ENCODE measurements at regions not wholly inside any gene's neighbourhood (a gene's known extent, or its start where the extent isn't known, plus 50 kb on each side); places are given as distances from the start of the nearest gene placed in this dataset.

DNA sequence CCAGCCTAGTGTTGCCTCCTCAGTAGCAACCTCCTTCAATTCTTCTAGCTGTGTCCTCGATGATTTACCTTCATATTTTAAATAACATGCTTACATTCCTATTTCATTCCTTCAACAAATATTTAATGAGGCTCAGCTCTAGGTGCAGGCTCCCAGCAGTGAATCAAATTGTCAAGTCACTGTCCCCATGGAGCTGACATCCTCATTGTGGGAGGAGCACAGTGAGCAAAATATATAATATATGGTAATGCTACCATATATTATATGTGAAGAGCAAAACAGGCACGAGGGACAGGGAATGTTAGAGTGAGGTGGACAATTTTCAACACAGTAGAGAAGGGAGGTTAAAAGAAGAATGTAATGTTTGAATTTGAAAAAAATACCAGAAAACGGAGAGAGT lies 869.1 kb downstream of the SLC4A3 start:
- intact Hi-C loops (cut with DNase I, micrococcal nuclease): no loop called here
- peaks cover 2% of the 10 kb centered on the region for H3K27me3 Mint-ChIP-seq
- POLR2A ChIA-PET: no interaction called here
- H3K4me3 Mint-ChIP-seq: no peak overlapping the region
- no peaks in the 10 kb centered on the region for H3K36me3 Mint-ChIP-seq (ENCODE audit: low read depth)
- DNase-seq (no peak), ATAC-seq (no peak)
- H3K4me1 Mint-ChIP-seq: no peaks in the 10 kb centered on the region
- H3K27ac Mint-ChIP-seq: no peak overlapping the region
- CTCF ChIA-PET: no interaction called here
- no peaks in the 10 kb centered on the region for H3K9me3 Mint-ChIP-seq (ENCODE audit: low read depth)

DNA sequence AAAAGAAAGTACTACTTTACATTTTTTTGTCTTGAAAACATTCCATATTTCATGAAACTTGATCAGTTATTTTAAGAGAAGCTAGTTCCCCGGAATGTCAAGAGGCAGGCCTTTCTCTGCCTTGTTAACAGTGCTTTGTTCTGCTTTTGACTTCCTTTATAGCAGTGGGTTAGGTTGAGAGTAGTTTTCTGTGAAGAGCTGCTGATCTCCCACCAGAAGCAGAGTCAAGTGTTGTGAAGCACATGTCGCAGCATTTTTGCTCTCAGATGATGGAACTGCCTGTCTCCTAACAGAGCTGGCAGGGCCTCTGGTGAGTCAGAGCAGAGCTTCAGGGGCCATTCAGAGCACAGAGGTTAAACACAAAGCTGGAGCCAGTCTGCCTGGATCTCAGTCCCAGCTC lies 871.8 kb downstream of the SLC4A3 start:
- intact Hi-C loops (cut with DNase I, micrococcal nuclease): no loop called here

GRCh38 chr2:220502539-220502938 lies 875.1 kb downstream of the SLC4A3 start:
- ChIA-PET CTCF (no interaction called here), POLR2A (no interaction called here)
- intact Hi-C loops (cut with DNase I, micrococcal nuclease): no loop called here
- Mint-ChIP-seq H3K27me3 (peaks cover under 1% of the 10 kb centered on the region), H3K27ac (no peak overlapping the region), H3K4me3 (no peak overlapping the region), H3K9me3 (ENCODE audit: low read depth) (no peaks in the 10 kb centered on the region), H3K36me3 (ENCODE audit: low read depth) (no peaks in the 10 kb centered on the region), H3K4me1 (no peaks in the 10 kb centered on the region)
- ATAC-seq: no peak
- no peak for DNase-seq

More for the DNA sequence above, 871.8 kb downstream of the SLC4A3 start:
- H3K36me3 Mint-ChIP-seq (ENCODE audit: low read depth): no peaks in the 10 kb centered on the region
- H3K27ac Mint-ChIP-seq: no peak overlapping the region
- H3K27me3 Mint-ChIP-seq: no peaks in the 10 kb centered on the region
- no peaks in the 10 kb centered on the region for H3K4me1 Mint-ChIP-seq
- CTCF ChIA-PET: no interaction called here
- no peaks in the 10 kb centered on the region for H3K9me3 Mint-ChIP-seq (ENCODE audit: low read depth)
- DNase-seq (peak; percentile 6), ATAC-seq (no peak)
- POLR2A ChIA-PET: no interaction called here
- H3K4me3 Mint-ChIP-seq: no peak overlapping the region

- H3K4me3 Mint-ChIP-seq: no peak overlapping the region
- H3K27ac Mint-ChIP-seq: no peak overlapping the region
- ChIA-PET POLR2A (no interaction called here), CTCF (no interaction called here)
- DNase-seq: no peak
- H3K9me3 Mint-ChIP-seq (ENCODE audit: low read depth): no peaks in the 10 kb centered on the region
- peaks cover 2% of the 10 kb centered on the region for H3K27me3 Mint-ChIP-seq
- no peaks in the 10 kb centered on the region for H3K4me1 Mint-ChIP-seq
- no peaks in the 10 kb centered on the region for H3K36me3 Mint-ChIP-seq (ENCODE audit: low read depth)
- intact Hi-C loops (cut with DNase I, micrococcal nuclease): no loop called here
- ATAC-seq: no peak
These were observed 876.0 kb downstream of the SLC4A3 start for GRCh38 chr2:220503431-220503830.

DNA sequence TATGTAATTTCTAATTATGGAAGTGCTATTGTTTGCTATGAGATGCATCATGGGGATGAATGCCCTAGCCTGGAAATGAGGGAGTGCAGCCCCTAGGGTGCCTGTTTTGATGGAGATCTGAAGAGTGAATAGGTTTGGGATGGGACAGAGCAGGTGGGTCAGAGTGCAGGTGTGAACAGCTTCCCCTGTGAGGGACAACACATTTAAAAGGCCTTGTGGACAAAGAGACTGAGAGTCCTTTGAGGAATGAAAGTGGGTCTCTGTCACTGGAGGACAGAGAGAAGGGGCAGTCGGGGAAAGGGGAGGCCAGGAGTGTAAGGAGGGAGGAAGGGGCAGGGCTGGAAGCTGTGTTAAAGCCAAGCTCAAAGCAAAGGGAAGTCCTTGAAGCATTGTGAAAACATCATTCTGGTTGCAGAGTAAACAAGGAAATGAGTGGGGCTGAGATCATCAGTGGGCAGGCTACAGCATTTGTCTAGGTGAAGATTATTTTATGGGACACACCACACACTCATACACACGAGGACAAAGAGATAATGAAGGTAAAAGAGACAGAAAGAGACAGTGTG lies 877.6 kb downstream of the SLC4A3 start:
- ChIA-PET POLR2A (no interaction called here), CTCF (no interaction called here)
- no peak overlapping the region for H3K4me3 Mint-ChIP-seq
- H3K9me3 Mint-ChIP-seq (ENCODE audit: low read depth): no peaks in the 10 kb centered on the region
- H3K36me3 Mint-ChIP-seq (ENCODE audit: low read depth): no peaks in the 10 kb centered on the region
- peaks cover 2% of the 10 kb centered on the region for H3K27me3 Mint-ChIP-seq
- intact Hi-C loops (cut with DNase I, micrococcal nuclease): no loop called here
- H3K27ac Mint-ChIP-seq: no peak overlapping the region
- DNase-seq: no peak
- H3K4me1 Mint-ChIP-seq: no peaks in the 10 kb centered on the region
- ATAC-seq: no peak

- DNase-seq (no peak), ATAC-seq (no peak)
- Mint-ChIP-seq H3K4me3 (no peak overlapping the region), H3K4me1 (no peaks in the 10 kb centered on the region), H3K36me3 (ENCODE audit: low read depth) (no peaks in the 10 kb centered on the region), H3K9me3 (ENCODE audit: low read depth) (no peaks in the 10 kb centered on the region), H3K27me3 (peaks cover 2% of the 10 kb centered on the region), H3K27ac (no peak overlapping the region)
- intact Hi-C loops (cut with DNase I, micrococcal nuclease): no loop called here
- ChIA-PET CTCF (no interaction called here), POLR2A (no interaction called here)
These were observed 879.0 kb downstream of the SLC4A3 start for GRCh38 chr2:220506466-220506865.

GRCh38 chr2:220509096-220509757 lies 881.8 kb downstream of the SLC4A3 start:
- H3K9me3 Mint-ChIP-seq (ENCODE audit: low read depth): no peaks in the 10 kb centered on the region

DNA sequence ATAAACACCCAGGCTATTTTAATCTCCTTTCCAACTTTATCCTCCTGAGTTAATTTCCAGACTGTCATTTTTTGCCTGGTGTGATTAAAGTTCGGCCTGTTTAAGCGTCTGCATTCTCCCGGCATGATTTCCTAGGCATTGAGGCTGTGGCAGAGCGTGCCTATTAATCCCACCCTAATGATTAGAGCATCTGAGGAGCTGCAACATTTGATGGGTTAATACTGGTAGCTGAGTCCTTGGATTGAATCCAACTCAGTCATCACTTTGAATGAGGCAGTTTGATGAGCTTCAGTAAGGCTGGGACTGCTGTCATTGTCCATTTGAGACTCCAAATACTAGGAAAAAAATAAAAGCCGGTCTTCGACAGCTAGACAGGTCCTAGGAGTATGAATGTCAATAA lies 882.5 kb downstream of the SLC4A3 start:
- intact Hi-C loops (cut with DNase I, micrococcal nuclease): no loop called here
- ChIA-PET CTCF (no interaction called here), POLR2A (no interaction called here)
- Mint-ChIP-seq H3K27me3 (peaks cover 2% of the 10 kb centered on the region), H3K36me3 (ENCODE audit: low read depth) (no peaks in the 10 kb centered on the region), H3K9me3 (ENCODE audit: low read depth) (no peaks in the 10 kb centered on the region), H3K4me3 (no peak overlapping the region), H3K4me1 (no peaks in the 10 kb centered on the region), H3K27ac (no peak overlapping the region)
- ATAC-seq (no peak), DNase-seq (no peak)

More at GRCh38 chr2:220509096-220509757, 881.8 kb downstream of the SLC4A3 start:
- H3K36me3 Mint-ChIP-seq (ENCODE audit: low read depth): no peaks in the 10 kb centered on the region
- no peak overlapping the region for H3K27ac Mint-ChIP-seq
- peaks cover 2% of the 10 kb centered on the region for H3K27me3 Mint-ChIP-seq
- no peak overlapping the region for H3K4me3 Mint-ChIP-seq
- no peak for DNase-seq
- no peaks in the 10 kb centered on the region for H3K4me1 Mint-ChIP-seq
- intact Hi-C loops (cut with DNase I, micrococcal nuclease): no loop called here
- CTCF ChIA-PET: no interaction called here
- POLR2A ChIA-PET: no interaction called here
- ATAC-seq: no peak

DNA sequence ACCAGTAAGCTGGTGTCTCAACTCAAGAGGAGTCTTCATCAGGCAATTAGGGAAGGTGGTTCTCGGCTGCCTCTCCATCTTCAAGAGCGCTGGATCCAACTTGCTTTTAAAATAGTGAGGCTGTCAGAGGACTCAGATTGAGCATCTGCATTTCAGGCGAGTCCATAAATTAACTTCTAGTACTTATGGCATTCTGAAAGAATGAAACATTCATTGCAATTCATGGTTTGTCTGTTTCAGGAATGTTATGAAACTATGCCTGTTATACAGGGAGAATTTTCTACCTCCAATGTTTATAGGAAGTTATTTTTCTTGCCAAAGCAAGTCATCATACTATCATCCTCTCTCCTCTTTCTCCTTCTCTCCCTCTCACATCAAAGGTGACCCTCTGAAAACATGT lies 883.2 kb downstream of the SLC4A3 start:
- intact Hi-C loops (cut with DNase I, micrococcal nuclease): no loop called here
- Mint-ChIP-seq H3K27me3 (peaks cover 2% of the 10 kb centered on the region), H3K4me1 (no peaks in the 10 kb centered on the region), H3K4me3 (no peak overlapping the region), H3K36me3 (ENCODE audit: low read depth) (no peaks in the 10 kb centered on the region), H3K27ac (no peak overlapping the region), H3K9me3 (ENCODE audit: low read depth) (no peaks in the 10 kb centered on the region)
- POLR2A ChIA-PET: no interaction called here
- ATAC-seq: no peak
- CTCF ChIA-PET: no interaction called here
- no peak for DNase-seq

DNA sequence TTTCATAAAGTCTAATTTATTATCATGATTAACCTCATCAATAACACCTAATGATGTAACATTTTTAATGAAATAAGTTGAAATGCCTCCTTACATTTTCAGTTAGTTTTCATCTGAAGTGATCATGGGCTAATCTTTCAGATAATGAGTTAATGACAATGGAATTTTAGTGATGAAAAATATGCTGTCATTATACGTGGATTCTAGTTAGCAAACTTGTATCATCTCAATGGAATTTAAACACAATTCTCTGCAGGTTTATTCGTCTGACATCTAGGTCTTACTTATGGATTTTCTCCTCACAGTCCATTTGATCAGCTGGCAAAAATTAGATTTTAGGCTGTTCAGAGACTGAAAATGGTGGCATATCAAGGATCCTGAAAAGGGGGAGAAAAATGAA lies 885.0 kb downstream of the SLC4A3 start:
- intact Hi-C loops (cut with DNase I, micrococcal nuclease): no loop called here
- H3K36me3 Mint-ChIP-seq (ENCODE audit: low read depth): no peaks in the 10 kb centered on the region
- H3K9me3 Mint-ChIP-seq (ENCODE audit: low read depth): no peaks in the 10 kb centered on the region
- POLR2A ChIA-PET: no interaction called here
- peaks cover 2% of the 10 kb centered on the region for H3K27me3 Mint-ChIP-seq
- H3K4me1 Mint-ChIP-seq: no peaks in the 10 kb centered on the region
- DNase-seq: no peak
- no peak overlapping the region for H3K27ac Mint-ChIP-seq
- H3K4me3 Mint-ChIP-seq: no peak overlapping the region
- ATAC-seq: no peak
- CTCF ChIA-PET: no interaction called here

DNA sequence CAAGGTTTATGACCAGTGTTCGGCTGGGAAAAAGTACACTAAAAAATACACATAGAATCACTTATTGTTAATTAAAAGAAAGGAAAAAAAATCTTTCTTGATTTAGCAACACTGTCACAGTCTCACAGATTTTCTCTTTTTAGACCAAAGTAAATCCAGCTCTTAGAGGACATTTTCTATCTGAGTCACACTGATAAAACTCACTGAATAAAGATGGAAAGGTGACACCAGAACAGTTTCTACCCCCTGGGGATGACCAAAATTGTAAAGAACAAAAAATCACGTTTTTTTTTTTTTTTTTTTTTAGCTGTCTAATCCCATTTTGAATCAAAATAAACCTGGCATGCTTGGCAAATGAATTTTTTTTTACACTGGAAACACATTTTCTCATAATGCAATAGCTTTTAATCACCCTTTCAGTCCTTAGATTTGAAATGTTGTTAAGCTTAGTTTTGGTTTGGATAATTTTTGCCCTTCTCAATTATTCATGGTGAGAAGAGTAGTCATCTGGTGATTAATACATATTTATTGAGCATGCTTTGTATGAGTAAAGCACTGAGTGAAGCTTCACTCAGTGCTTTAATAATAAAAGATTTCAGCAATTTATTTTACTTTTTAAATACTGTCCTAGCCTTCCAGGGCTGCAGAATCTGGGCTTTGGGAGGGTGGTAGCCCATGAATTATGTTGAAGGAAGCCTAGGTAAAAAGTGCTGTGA lies 886.3 kb downstream of the SLC4A3 start:
- peaks cover 2% of the 10 kb centered on the region for H3K27me3 Mint-ChIP-seq
- no peak overlapping the region for H3K4me3 Mint-ChIP-seq
- H3K27ac Mint-ChIP-seq: no peak overlapping the region
- DNase-seq (no peak), ATAC-seq (no peak)
- intact Hi-C loops (cut with DNase I, micrococcal nuclease): no loop called here
- H3K36me3 Mint-ChIP-seq (ENCODE audit: low read depth): no peaks in the 10 kb centered on the region
- H3K9me3 Mint-ChIP-seq (ENCODE audit: low read depth): no peaks in the 10 kb centered on the region
- POLR2A ChIA-PET: interaction anchor here (0.6 kb wide), 1 partner anchor 752 kb away, joined by 3 read pairs; no protein-coding TSS in a partner anchor
- CTCF ChIA-PET: no interaction called here
- H3K4me1 Mint-ChIP-seq: no peaks in the 10 kb centered on the region

GRCh38 chr2:220521551-220521950 lies 894.1 kb downstream of the SLC4A3 start:
- no peak for DNase-seq
- no peaks in the 10 kb centered on the region for H3K36me3 Mint-ChIP-seq (ENCODE audit: low read depth)
- no peak for ATAC-seq
- ChIA-PET POLR2A (no interaction called here), CTCF (no interaction called here)
- no peaks in the 10 kb centered on the region for H3K4me1 Mint-ChIP-seq
- no peak overlapping the region for H3K4me3 Mint-ChIP-seq
- peaks cover 2% of the 10 kb centered on the region for H3K27me3 Mint-ChIP-seq
- no peak overlapping the region for H3K27ac Mint-ChIP-seq
- intact Hi-C loops (cut with DNase I, micrococcal nuclease): no loop called here
- H3K9me3 Mint-ChIP-seq (ENCODE audit: low read depth): no peaks in the 10 kb centered on the region
